WTC11 (cell line): ENCODE measurements at regions not wholly inside any gene's neighbourhood (a gene's known extent, or its start where the extent isn't known, plus 50 kb on each side); places are given as distances from the start of the nearest gene placed in this dataset.

Experiments used
- ATAC-seq: fragments of 200-7000 bp; cut with Tn5 transposase; 2 replicates; pipeline ENCODE4 v1.10.0; 2021; ENCODE audit warnings: mild to moderate bottlenecking, moderate library complexity
- CTCF ChIA-PET: fragments of 300-600 bp; sonication (Branson Sonifier 250); formaldehyde crosslinking; loops from one replicate; lab custom pipeline; 2021; ENCODE audit warnings: antibody characterized with exemption; lab: Charles Lee
- POLR2A ChIA-PET: fragments of 350-600 bp; sonication (Branson Sonifier 250); formaldehyde crosslinking; loops from one replicate; lab custom pipeline; 2021; ENCODE audit warnings: antibody characterized with exemption; lab: Charles Lee
- DNase-seq: peaks from one replicate; pipeline ENCODE4 v3.0.0; 2021; ENCODE audit warnings: low spot score
- H3K27ac Mint-ChIP-seq: 2 replicates; pipeline ENCODE4 v1.8.0; 2021; ENCODE audit warnings: mixed read lengths
- H3K27me3 Mint-ChIP-seq: 2 replicates; pipeline ENCODE4 v1.8.0; 2021; ENCODE audit warnings: low read depth, mild to moderate bottlenecking, moderate library complexity, mixed read lengths
- H3K36me3 Mint-ChIP-seq: 2 replicates; pipeline ENCODE4 v1.8.0; 2021; ENCODE audit warnings: mixed read lengths
- H3K4me1 Mint-ChIP-seq: 2 replicates; pipeline ENCODE4 v1.8.0; 2022; ENCODE audit warnings: mixed read lengths
- H3K4me3 Mint-ChIP-seq: 2 replicates; pipeline ENCODE4 v1.8.0; 2021; ENCODE audit warnings: mild to moderate bottlenecking, moderate library complexity, mixed read lengths
- H3K9me3 Mint-ChIP-seq: 2 replicates; pipeline ENCODE4 v1.8.0; 2021; ENCODE audit warnings: mixed read lengths
- ARID4B ChIP-seq: sonication (generic); formaldehyde crosslinking; IDR thresholded peaks from 2 replicates; pipeline ENCODE4 v1.8.0; 2023; ENCODE audit warnings: missing genetic modification reagents, mild to moderate bottlenecking, borderline replicate concordance
- ATF2 ChIP-seq: sonication (generic); formaldehyde crosslinking; IDR thresholded peaks from 2 replicates; pipeline ENCODE4 v1.8.1; 2022; ENCODE audit warnings: low read depth, missing genetic modification reagents, borderline replicate concordance
- ATF3 ChIP-seq: sonication (generic); formaldehyde crosslinking; conservative IDR thresholded peaks from 2 replicates; pipeline ENCODE4 v1.8.1; 2022; ENCODE audit warnings: mild to moderate bottlenecking, missing genetic modification reagents
- E2F4 ChIP-seq: sonication (generic); formaldehyde crosslinking; IDR thresholded peaks from 2 replicates; pipeline ENCODE4 v1.8.1; 2022; ENCODE audit warnings: low read depth, mild to moderate bottlenecking, moderate library complexity, missing genetic modification reagents, borderline replicate concordance
- EMX1 ChIP-seq: fragments of 250-450 bp; sonication (Bioruptor Pico); IDR thresholded peaks from 2 replicates; pipeline ENCODE4 v1.8.0; 2021; ENCODE audit warnings: mild to moderate bottlenecking
- ETV6 ChIP-seq: sonication (generic); formaldehyde crosslinking; IDR thresholded peaks from 2 replicates; pipeline ENCODE4 v1.8.1; 2022; ENCODE audit warnings: mild to moderate bottlenecking, missing genetic modification reagents
- HMGA2 ChIP-seq: fragments of 250-450 bp; sonication (Bioruptor Pico); IDR thresholded peaks from 2 replicates; pipeline ENCODE4 v1.4.0; 2021; ENCODE audit warnings: mild to moderate bottlenecking, moderate library complexity
- JUN ChIP-seq: sonication (generic); formaldehyde crosslinking; IDR thresholded peaks from 2 replicates; pipeline ENCODE4 v1.8.0; 2023; ENCODE audit warnings: mild to moderate bottlenecking, missing genetic modification reagents
- MYBL2 ChIP-seq: sonication (generic); formaldehyde crosslinking; IDR thresholded peaks from 2 replicates; pipeline ENCODE4 v1.8.1; 2023; ENCODE audit warnings: mild to moderate bottlenecking, moderate library complexity, missing genetic modification reagents
- NFYB ChIP-seq: sonication (generic); formaldehyde crosslinking; conservative IDR thresholded peaks from 2 replicates; pipeline ENCODE4 v1.8.0; 2022; ENCODE audit warnings: low read depth, missing genetic modification reagents
- OVOL2 ChIP-seq: fragments of 250-450 bp; sonication (Bioruptor Pico); IDR thresholded peaks from 2 replicates; pipeline ENCODE4 v1.9.0; 2021; ENCODE audit warnings: mild to moderate bottlenecking, borderline replicate concordance
- PRDM15 ChIP-seq: sonication (generic); formaldehyde crosslinking; IDR thresholded peaks from 2 replicates; pipeline ENCODE4 v1.8.0; 2022; ENCODE audit warnings: missing genetic modification reagents
- TEAD1 ChIP-seq: sonication (generic); formaldehyde crosslinking; IDR thresholded peaks from 2 replicates; pipeline ENCODE4 v1.8.0; 2022; ENCODE audit warnings: mild to moderate bottlenecking, missing genetic modification reagents
- ZBTB43 ChIP-seq: sonication (generic); formaldehyde crosslinking; IDR thresholded peaks from 2 replicates; pipeline ENCODE4 v1.8.1; 2023; ENCODE audit warnings: mild to moderate bottlenecking, missing genetic modification reagents
- ZNF138 ChIP-seq: sonication (generic); formaldehyde crosslinking; conservative IDR thresholded peaks from 2 replicates; pipeline ENCODE4 v1.8.1; 2022; ENCODE audit warnings: mild to moderate bottlenecking, moderate library complexity, missing genetic modification reagents
- ZNF317 ChIP-seq: sonication (generic); formaldehyde crosslinking; IDR thresholded peaks from 2 replicates; pipeline ENCODE4 v1.8.1; 2023; ENCODE audit warnings: low read depth, mild to moderate bottlenecking, moderate library complexity, missing genetic modification reagents, borderline replicate concordance
- ZNF423 ChIP-seq: fragments of 250-450 bp; sonication (Bioruptor Pico); IDR thresholded peaks from 2 replicates; pipeline ENCODE4 v2.1.2; 2022; ENCODE audit warnings: mild to moderate bottlenecking, moderate library complexity
- ZSCAN18 ChIP-seq: fragments of 250-450 bp; sonication (Bioruptor Pico); IDR thresholded peaks from 2 replicates; pipeline ENCODE4 v2.1.2; 2022; ENCODE audit warnings: mild to moderate bottlenecking, moderate library complexity

- Mint-ChIP-seq H3K4me3 (no peak overlapping the region), H3K4me1 (no peaks in the 10 kb centered on the region)
Observed at GRCh38 chr13:44809190-44809589, 180.1 kb downstream of the NUFIP1 start.

More at GRCh38 chr13:44809190-44809589, 180.1 kb downstream of the NUFIP1 start:
- ATAC-seq (no peak), DNase-seq (no peak)
- ChIA-PET POLR2A (no interaction called here), CTCF (interaction anchor here (1.0 kb wide), 1 partner anchor 9 kb away, joined by 4 read pairs; no protein-coding TSS in a partner anchor)
- TF ChIP-seq OVOL2, result no peak
- no peak for TF ChIP-seq ZNF423 (CRISPR knock-in tag)
- TF ChIP-seq ATF2 (CRISPR knock-in tag), result no peak
- no peak for TF ChIP-seq ZBTB43 (CRISPR knock-in tag)
- no peak for TF ChIP-seq ZNF317 (CRISPR knock-in tag)
- TF ChIP-seq TEAD1 (CRISPR knock-in tag), result no peak
- no peak for TF ChIP-seq PRDM15
- no peak for TF ChIP-seq EMX1
- no peak for TF ChIP-seq ZNF138
- TF ChIP-seq NFYB (CRISPR knock-in tag), result no peak
- TF ChIP-seq JUN (CRISPR knock-in tag), result no peak
- TF ChIP-seq E2F4 (CRISPR knock-in tag), result no peak
- no peak for TF ChIP-seq HMGA2 (CRISPR knock-in tag)
- no peak for TF ChIP-seq ZSCAN18
- no peak for TF ChIP-seq ETV6 (CRISPR knock-in tag)
- TF ChIP-seq ATF3 (CRISPR knock-in tag), result no peak
- no peak for TF ChIP-seq ARID4B (CRISPR knock-in tag)
- no peak for TF ChIP-seq MYBL2 (CRISPR knock-in tag)
- Mint-ChIP-seq H3K36me3 (no peaks in the 10 kb centered on the region), H3K9me3 (no peaks in the 10 kb centered on the region), H3K27me3 (no peaks in the 10 kb centered on the region), H3K27ac (no peak overlapping the region)
